Subcutaneous abdominal adipose tissue (tissue), 5 donors: ENCODE measurements at regions not wholly inside any gene's neighbourhood (a gene's known extent, or its start where the extent isn't known, plus 50 kb on each side); places are given as distances from the start of the nearest gene placed in this dataset.

Experiments used
- H3K27ac ChIP-seq: one replicate; pipeline ENCODE4 v1.7.0; 2013; ENCODE audit warnings: low read depth, mild to moderate bottlenecking, inconsistent platforms, low read length, moderate library complexity
- H3K27me3 ChIP-seq, 5 donors: one replicate each; pipeline ENCODE4 v1.7.0; 2013; ENCODE audit warnings: low read length in 5 of 5, inconsistent platforms in 1 of 5; ENCODE audit not compliant: control insufficient read depth in 5 of 5, insufficient read depth in 4 of 5
- H3K36me3 ChIP-seq, 5 donors: one replicate each; pipeline ENCODE4 v1.7.0; 2013; ENCODE audit warnings: low read length in 5 of 5; ENCODE audit not compliant: control insufficient read depth in 5 of 5, insufficient read depth in 5 of 5
- H3K4me1 ChIP-seq, 5 donors: one replicate each; pipeline ENCODE4 v1.7.0; 2013; ENCODE audit warnings: low read length in 5 of 5, mild to moderate bottlenecking in 3 of 5, moderate library complexity in 1 of 5; ENCODE audit not compliant: control insufficient read depth in 5 of 5, insufficient read depth in 5 of 5
- H3K4me3 ChIP-seq, 5 donors: one replicate each; pipeline ENCODE4 v1.7.0; 2013; ENCODE audit warnings: low read length in 5 of 5, low read depth in 1 of 5
- H3K9ac ChIP-seq, 5 donors: one replicate each; pipeline ENCODE4 v1.7.0; 2013; ENCODE audit warnings: low read length in 5 of 5, mild to moderate bottlenecking in 4 of 5, moderate library complexity in 3 of 5
- H3K9me3 ChIP-seq, 5 donors: one replicate each; pipeline ENCODE4 v1.7.0; 2013; ENCODE audit warnings: low read length in 5 of 5; ENCODE audit not compliant: control insufficient read depth in 5 of 5
- donor health status: healthy.
- donor health status: healthy.
- donor health status: healthy.
- donor health status: healthy.
- donor health status: healthy.

- Histone ChIP-seq H3K9ac (no peak overlapping the region), H3K9me3 (no peaks in the 10 kb centered on the region), H3K36me3 (no peaks in the 10 kb centered on the region), H3K4me3 (no peak overlapping the region), H3K4me1 (peaks cover 0 to 33% (median 20%) of the 10 kb centered on the region in 5 donors), H3K27ac (no peak overlapping the region), H3K27me3 (no peaks in the 10 kb centered on the region)
Measured at GRCh38 chr5:89724379-89725095, 685.0 kb downstream of the CETN3 start.

GRCh38 chr5:89723907-89724306 is 685.6 kb downstream of the CETN3 start:
- H3K9ac ChIP-seq = no peak overlapping the region
- no peaks in the 10 kb centered on the region for H3K27me3 ChIP-seq
- peak overlapping the region; percentile 6 for H3K27ac ChIP-seq
- H3K4me1 ChIP-seq = peaks cover 0 to 28% (median 18%) of the 10 kb centered on the region in 5 donors
- H3K36me3 ChIP-seq = no peaks in the 10 kb centered on the region
- no peak overlapping the region for H3K4me3 ChIP-seq
- H3K9me3 ChIP-seq = no peaks in the 10 kb centered on the region

- Histone ChIP-seq H3K9ac (no peak overlapping the region), H3K4me3 (no peak overlapping the region), H3K27me3 (no peaks in the 10 kb centered on the region), H3K36me3 (no peaks in the 10 kb centered on the region), H3K27ac (peak overlapping the region; percentile 6), H3K9me3 (no peaks in the 10 kb centered on the region), H3K4me1 (peaks cover 0 to 20% (median 10%) of the 10 kb centered on the region in 5 donors)
Measured at GRCh38 chr5:89722538-89722937, 687.0 kb downstream of the CETN3 start.

- Histone ChIP-seq H3K27ac (no peak overlapping the region), H3K27me3 (no peaks in the 10 kb centered on the region), H3K9me3 (no peaks in the 10 kb centered on the region), H3K4me1 (peaks cover 0 to 20% (median 10%) of the 10 kb centered on the region in 5 donors), H3K9ac (no peak overlapping the region), H3K4me3 (no peak overlapping the region), H3K36me3 (no peaks in the 10 kb centered on the region)
Measured at GRCh38 chr5:89721931-89722330, 687.6 kb downstream of the CETN3 start.

- Histone ChIP-seq H3K4me3 (no peak overlapping the region), H3K4me1 (peaks cover 0 to 20% (median 10%) of the 10 kb centered on the region in 5 donors), H3K9ac (no peak overlapping the region), H3K27me3 (no peaks in the 10 kb centered on the region), H3K9me3 (no peaks in the 10 kb centered on the region), H3K36me3 (no peaks in the 10 kb centered on the region), H3K27ac (no peak overlapping the region)
Measured at GRCh38 chr5:89721353-89721752, 688.2 kb downstream of the CETN3 start.

GRCh38 chr5:89712134-89712700 is 697.3 kb downstream of the CETN3 start:
- Histone ChIP-seq H3K4me1 (no peaks in the 10 kb centered on the region), H3K27ac (no peak overlapping the region), H3K27me3 (no peaks in the 10 kb centered on the region), H3K9ac (no peak overlapping the region), H3K36me3 (no peaks in the 10 kb centered on the region), H3K4me3 (no peak overlapping the region), H3K9me3 (no peaks in the 10 kb centered on the region)

- H3K27ac ChIP-seq = no peak overlapping the region
- H3K9ac ChIP-seq = no peak overlapping the region
- no peak overlapping the region for H3K4me3 ChIP-seq
- no peaks in the 10 kb centered on the region for H3K9me3 ChIP-seq
- H3K4me1 ChIP-seq = no peaks in the 10 kb centered on the region
- no peaks in the 10 kb centered on the region for H3K27me3 ChIP-seq
- no peaks in the 10 kb centered on the region for H3K36me3 ChIP-seq
Measured at GRCh38 chr5:89711526-89711925, 698.0 kb downstream of the CETN3 start.

GRCh38 chr5:89710006-89710405 is 699.5 kb downstream of the CETN3 start:
- Histone ChIP-seq H3K9me3 (no peaks in the 10 kb centered on the region), H3K36me3 (no peaks in the 10 kb centered on the region), H3K9ac (no peak overlapping the region), H3K4me3 (no peak overlapping the region), H3K27me3 (no peaks in the 10 kb centered on the region), H3K4me1 (no peaks in the 10 kb centered on the region), H3K27ac (no peak overlapping the region)

GRCh38 chr5:89707891-89708290 is 701.7 kb downstream of the CETN3 start:
- Histone ChIP-seq H3K4me3 (no peak overlapping the region), H3K36me3 (no peaks in the 10 kb centered on the region), H3K9ac (no peak overlapping the region), H3K27ac (no peak overlapping the region), H3K27me3 (no peaks in the 10 kb centered on the region), H3K9me3 (no peaks in the 10 kb centered on the region), H3K4me1 (no peaks in the 10 kb centered on the region)

GRCh38 chr5:89706731-89707130 is 702.8 kb downstream of the CETN3 start:
- no peak overlapping the region for H3K27ac ChIP-seq
- H3K27me3 ChIP-seq = no peaks in the 10 kb centered on the region
- no peaks in the 10 kb centered on the region for H3K4me1 ChIP-seq
- no peak overlapping the region for H3K4me3 ChIP-seq
- no peaks in the 10 kb centered on the region for H3K36me3 ChIP-seq
- no peaks in the 10 kb centered on the region for H3K9me3 ChIP-seq
- H3K9ac ChIP-seq = no peak overlapping the region
